ENCODE measurements at regions not wholly inside any gene's neighbourhood (a gene's known extent, or its start where the extent isn't known, plus 50 kb on each side); places are given as distances from the start of the nearest gene placed in this dataset.

- Mint-ChIP-seq H3K4me3 (no peak overlapping the region), H3K4me1 (ENCODE audit: unreplicated experiment) (no peaks in the 10 kb centered on the region), H3K36me3 (no peaks in the 10 kb centered on the region), H3K9me3 (no peaks in the 10 kb centered on the region), H3K27ac (no peak overlapping the region), H3K27me3 (no peaks in the 10 kb centered on the region)
- TF ChIP-seq, protein P1, sequence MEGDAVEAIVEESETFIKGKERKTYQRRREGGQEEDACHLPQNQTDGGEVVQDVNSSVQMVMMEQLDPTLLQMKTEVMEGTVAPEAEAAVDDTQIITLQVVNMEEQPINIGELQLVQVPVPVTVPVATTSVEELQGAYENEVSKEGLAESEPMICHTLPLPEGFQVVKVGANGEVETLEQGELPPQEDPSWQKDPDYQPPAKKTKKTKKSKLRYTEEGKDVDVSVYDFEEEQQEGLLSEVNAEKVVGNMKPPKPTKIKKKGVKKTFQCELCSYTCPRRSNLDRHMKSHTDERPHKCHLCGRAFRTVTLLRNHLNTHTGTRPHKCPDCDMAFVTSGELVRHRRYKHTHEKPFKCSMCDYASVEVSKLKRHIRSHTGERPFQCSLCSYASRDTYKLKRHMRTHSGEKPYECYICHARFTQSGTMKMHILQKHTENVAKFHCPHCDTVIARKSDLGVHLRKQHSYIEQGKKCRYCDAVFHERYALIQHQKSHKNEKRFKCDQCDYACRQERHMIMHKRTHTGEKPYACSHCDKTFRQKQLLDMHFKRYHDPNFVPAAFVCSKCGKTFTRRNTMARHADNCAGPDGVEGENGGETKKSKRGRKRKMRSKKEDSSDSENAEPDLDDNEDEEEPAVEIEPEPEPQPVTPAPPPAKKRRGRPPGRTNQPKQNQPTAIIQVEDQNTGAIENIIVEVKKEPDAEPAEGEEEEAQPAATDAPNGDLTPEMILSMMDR (conservative IDR thresholded peaks at IDR 0.05) = no peak
- no peak for DNase-seq (ENCODE audit: extremely low spot score, unreplicated experiment)
Observed at GRCh38 chr17:63066158-63066813, 100.3 kb downstream of the TANC2 start.

DNA sequence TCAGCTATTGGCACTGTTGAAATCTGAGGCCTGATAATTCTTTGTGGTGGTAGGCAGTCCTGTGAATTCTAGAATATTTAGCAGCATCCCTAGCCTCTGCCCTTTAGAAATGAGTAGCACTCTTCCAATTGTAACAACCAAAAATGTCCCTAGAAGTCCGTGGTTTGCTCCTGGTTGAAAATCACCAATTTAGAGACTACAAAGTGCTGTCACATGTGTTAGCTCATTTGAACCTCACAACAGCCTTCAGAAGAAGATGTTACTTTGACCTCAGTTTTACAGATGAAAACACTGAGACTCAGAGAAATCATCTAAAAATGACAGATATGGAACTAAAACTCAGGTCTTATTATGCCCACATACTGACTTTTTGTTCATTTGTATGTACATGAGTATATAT lies 103.2 kb downstream of the TANC2 start:
- H3K9me3 Mint-ChIP-seq = no peaks in the 10 kb centered on the region
- H3K27ac Mint-ChIP-seq = no peak overlapping the region

GRCh38 chr17:63070031-63070430 lies 104.0 kb downstream of the TANC2 start:
- Mint-ChIP-seq H3K4me3 (no peak overlapping the region), H3K36me3 (no peaks in the 10 kb centered on the region), H3K27ac (no peak overlapping the region), H3K27me3 (no peaks in the 10 kb centered on the region), H3K9me3 (no peaks in the 10 kb centered on the region), H3K4me1 (ENCODE audit: unreplicated experiment) (no peaks in the 10 kb centered on the region)
- TF ChIP-seq, protein P1 (conservative IDR thresholded peaks at IDR 0.05) = no peak
- DNase-seq (ENCODE audit: extremely low spot score, unreplicated experiment) = no peak

More for the DNA sequence above, 103.2 kb downstream of the TANC2 start:
- Mint-ChIP-seq H3K27me3 (no peaks in the 10 kb centered on the region), H3K4me3 (no peak overlapping the region), H3K4me1 (ENCODE audit: unreplicated experiment) (no peaks in the 10 kb centered on the region), H3K36me3 (no peaks in the 10 kb centered on the region)
- TF ChIP-seq, protein P1 (conservative IDR thresholded peaks at IDR 0.05) = no peak
- DNase-seq (ENCODE audit: extremely low spot score, unreplicated experiment) = no peak

- TF ChIP-seq, protein P1 (conservative IDR thresholded peaks at IDR 0.05) = no peak
- Mint-ChIP-seq H3K4me3 (no peak overlapping the region), H3K9me3 (no peaks in the 10 kb centered on the region), H3K4me1 (ENCODE audit: unreplicated experiment) (no peaks in the 10 kb centered on the region), H3K36me3 (no peaks in the 10 kb centered on the region), H3K27ac (no peak overlapping the region), H3K27me3 (no peaks in the 10 kb centered on the region)
- no peak for DNase-seq (ENCODE audit: extremely low spot score, unreplicated experiment)
Observed at GRCh38 chr17:63071797-63072196, 105.8 kb downstream of the TANC2 start.

- Mint-ChIP-seq H3K27ac (no peak overlapping the region), H3K9me3 (no peaks in the 10 kb centered on the region), H3K36me3 (no peaks in the 10 kb centered on the region), H3K4me3 (no peak overlapping the region), H3K27me3 (no peaks in the 10 kb centered on the region), H3K4me1 (ENCODE audit: unreplicated experiment) (no peaks in the 10 kb centered on the region)
- TF ChIP-seq, protein P1 (conservative IDR thresholded peaks at IDR 0.05) = no peak
- DNase-seq (ENCODE audit: extremely low spot score, unreplicated experiment) = no peak
Observed at GRCh38 chr17:63075969-63076368, 109.9 kb downstream of the TANC2 start.

All from type B pancreatic cell (in vitro differentiated cells).